Medulla oblongata (tissue), 1 donor: ENCODE measurements at regions not wholly inside any gene's neighbourhood (a gene's known extent, or its start where the extent isn't known, plus 50 kb on each side); places are given as distances from the start of the nearest gene placed in this dataset.

Experiments used
- DNase-seq: peaks from one replicate; pipeline ENCODE4 v3.0.0-alpha.2; 2015; ENCODE audit errors: extremely low spot score

GRCh38 chr15:98195796-98196195, 235.3 kb downstream of the ARRDC4 start:
- DNase-seq, result no peak

- no peak for DNase-seq
Observed at GRCh38 chr15:98196371-98196770, 235.9 kb downstream of the ARRDC4 start.

- DNase-seq, result no peak
Observed at GRCh38 chr15:98202256-98202655, 241.8 kb downstream of the ARRDC4 start.

DNA sequence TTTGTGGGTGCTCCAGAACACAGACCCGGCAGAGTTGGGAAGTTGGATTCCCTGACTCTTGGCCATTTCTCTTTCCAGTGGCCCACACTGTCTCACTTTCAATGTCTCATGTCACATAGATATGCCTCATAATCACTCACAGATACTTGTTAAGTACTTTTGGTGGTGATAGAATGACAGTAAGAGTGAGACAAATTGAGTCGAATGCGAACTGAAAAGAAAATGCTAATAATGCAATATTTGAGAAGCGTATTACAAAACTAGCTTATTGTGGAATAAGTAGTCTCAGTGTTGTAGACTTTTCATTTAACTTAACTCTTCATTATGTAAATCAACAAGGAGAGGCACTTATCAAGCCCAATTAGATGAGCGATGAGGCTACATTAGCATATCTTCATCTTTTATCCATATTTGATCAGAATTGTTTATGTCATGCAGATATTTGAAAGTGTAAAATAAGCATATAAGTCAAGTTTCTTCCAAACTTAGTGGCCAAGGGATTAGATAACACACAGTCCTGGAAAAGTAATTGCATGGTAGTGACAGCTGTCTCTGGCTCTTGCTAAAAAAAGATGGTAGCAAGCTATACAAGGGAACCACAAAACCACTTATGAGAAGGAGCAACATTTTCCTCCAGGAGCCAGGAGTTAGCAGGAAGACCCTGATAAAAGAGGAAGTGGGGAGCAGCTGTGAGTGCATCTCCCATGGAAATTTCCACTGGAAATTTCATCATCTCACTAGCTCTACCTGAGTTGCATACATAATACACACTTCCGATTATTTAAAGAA, 243.6 kb downstream of the ARRDC4 start:
- DNase-seq, result no peak

GRCh38 chr15:98207928-98208327, 247.4 kb downstream of the ARRDC4 start:
- DNase-seq, result no peak

DNA sequence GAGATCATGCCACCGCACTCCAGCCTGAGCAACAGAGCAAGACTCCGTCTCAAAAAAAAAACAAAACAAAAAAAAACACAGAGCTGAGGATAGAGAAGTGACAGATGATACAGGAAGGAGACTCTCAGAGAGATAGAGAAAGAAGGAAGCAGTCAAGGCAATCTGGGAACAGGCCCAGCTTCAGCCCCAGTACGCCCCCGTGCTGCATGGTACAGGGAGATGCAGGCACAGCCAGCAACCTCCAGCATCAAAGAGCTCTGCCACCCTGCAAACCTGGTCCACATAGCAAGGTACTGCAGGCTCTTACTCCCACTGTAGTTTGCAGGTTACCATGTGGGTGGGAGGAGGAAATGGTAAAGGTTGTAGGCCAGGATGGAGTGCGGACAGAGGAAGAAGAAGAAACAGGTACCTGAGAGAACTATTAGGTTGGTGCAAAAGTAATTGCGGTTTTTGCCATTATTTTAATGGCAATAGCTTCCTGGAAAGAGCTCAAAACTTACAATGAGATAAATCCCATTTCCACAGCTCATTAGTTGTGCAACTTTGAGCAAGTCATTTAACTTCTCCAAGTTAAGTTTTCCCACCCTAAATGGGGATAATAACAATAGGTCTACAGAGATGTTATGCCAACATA, 253.0 kb downstream of the ARRDC4 start:
- no peak for DNase-seq

- DNase-seq, result no peak
Observed at GRCh38 chr15:98216166-98216565, 255.7 kb downstream of the ARRDC4 start.

DNA sequence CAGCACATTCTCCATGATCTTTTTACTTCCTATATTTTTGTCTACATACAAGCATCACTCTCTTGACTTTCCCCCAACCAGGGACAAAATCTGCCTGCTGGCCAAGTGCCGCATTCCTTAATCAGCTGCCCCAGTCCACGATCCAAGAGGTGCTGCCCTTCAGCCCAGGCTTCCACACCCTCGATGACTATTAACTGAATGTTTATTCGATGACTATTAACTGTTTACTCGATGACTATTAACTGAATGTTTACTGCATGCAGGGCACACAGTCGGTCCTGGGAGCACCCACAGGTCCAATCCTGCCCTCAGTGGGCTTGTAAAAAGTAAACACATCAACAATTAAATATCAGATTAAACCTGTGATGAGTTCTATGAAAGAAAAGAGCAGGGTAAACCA, 256.9 kb downstream of the ARRDC4 start:
- DNase-seq, result no peak

DNA sequence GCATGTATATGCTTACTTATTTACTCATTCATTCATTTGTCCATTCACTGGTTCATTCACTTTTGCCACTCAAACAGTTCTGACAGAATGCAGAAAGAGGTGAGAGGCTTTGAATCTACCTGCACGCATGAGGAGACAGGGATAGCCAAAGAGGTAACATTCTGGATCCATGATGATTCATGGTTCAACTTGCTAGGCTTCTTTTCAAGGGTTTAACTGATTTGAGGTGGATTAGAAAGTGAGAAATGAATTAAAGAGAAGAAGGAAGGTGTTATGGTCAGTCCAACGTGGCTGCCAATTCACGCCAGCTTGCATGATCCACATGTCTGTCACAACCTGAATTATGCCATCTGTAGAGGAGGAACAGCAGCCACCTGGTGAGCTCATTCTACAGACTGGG, 260.6 kb downstream of the ARRDC4 start:
- no peak for DNase-seq

GRCh38 chr15:98221577-98221976, 261.1 kb downstream of the ARRDC4 start:
- no peak for DNase-seq

DNA sequence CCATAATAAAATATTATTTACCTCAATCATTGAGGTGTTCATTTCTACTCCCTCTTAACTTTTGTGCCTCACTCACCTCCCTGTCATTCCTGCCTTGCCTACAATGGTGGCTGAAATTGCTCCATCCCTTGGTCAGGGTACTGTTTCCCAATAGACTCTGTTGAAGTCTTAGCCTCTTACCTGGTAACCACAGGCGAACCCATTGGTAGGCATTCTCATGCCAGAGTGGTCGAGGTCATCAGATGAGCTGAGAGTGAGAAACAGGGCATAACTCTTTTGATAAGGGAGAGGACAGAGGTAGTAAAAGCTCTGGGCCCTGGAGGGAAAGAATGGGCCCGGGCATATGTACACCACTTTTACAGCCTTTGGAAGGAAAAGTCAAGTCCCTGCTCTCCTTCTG, 265.6 kb downstream of the ARRDC4 start:
- no peak for DNase-seq

GRCh38 chr15:98226578-98226977, 266.1 kb downstream of the ARRDC4 start:
- no peak for DNase-seq

DNA sequence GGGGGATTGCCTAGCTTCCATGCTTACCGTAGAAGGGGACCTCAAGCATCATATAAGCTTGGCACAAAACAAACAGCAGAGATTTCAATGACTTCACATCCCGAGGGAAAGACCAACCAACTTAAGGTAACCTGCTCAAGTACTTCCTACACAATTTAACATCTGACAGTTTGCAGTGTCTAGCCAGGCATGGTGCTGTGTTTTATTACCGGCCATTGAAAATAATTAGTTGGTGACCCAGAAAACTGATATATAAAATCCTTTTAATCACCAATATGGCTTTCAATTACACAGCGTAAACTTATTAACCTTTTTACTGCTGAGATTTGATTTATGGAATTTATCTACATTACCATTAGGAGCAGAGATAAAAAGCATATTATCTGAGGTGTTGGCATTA, 268.3 kb downstream of the ARRDC4 start:
- no peak for DNase-seq

DNA sequence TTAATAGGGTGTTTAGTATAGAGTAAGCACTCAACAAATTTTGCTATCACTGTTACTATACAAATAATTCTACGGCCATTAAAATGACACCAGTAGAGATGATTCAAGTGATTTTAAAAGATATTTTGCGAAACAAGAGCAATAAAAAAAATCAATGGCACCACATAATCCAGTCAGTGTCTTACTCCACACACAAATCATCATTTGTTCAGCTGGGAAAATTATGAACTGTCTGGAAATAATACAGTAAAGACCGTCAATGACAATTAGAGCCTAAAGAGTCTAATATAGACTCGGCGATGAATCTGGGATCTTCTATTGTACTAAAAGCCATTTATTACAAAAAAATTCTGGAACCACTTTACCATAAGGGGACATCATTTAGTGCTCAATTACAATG, 270.5 kb downstream of the ARRDC4 start:
- no peak for DNase-seq

- DNase-seq, result no peak
Observed at GRCh38 chr15:98231696-98232440, 271.4 kb downstream of the ARRDC4 start.

DNA sequence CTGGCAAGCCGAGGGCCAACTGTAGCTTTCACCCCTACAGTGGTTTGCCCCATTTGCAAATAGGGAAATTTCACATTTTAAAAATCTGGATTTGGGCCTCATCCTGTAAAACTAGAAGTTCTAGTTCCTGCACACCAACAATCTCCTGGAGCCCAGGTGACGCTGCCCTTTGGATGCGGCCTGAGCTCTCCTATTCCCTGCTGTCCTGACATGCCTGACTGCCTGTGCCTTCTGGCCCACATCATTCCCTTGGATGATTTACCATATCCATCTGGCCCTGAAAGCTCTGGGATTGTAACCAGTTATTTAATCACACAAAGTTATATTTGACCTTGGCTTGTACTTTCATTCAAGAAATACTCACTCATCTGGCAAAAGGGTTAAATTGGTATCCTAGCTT, 272.3 kb downstream of the ARRDC4 start:
- no peak for DNase-seq

DNA sequence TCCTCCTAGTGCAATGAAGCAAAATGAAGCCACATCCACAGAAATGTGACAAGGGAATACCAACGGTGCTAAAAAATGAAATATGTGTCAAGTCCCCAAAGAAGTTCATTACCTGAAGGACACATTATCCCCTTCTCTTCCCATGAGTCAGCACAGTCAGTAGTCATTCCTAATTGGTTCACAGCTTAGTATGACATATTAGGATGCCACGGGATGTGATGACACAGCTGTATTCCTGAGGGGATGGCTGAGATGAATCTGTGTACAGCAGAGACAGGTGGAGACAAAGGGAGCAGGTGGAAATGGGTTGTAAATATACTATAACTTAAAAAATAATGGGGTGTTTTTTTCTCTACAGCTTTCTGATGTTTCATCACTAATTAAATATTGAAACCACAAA, 273.4 kb downstream of the ARRDC4 start:
- no peak for DNase-seq

DNA sequence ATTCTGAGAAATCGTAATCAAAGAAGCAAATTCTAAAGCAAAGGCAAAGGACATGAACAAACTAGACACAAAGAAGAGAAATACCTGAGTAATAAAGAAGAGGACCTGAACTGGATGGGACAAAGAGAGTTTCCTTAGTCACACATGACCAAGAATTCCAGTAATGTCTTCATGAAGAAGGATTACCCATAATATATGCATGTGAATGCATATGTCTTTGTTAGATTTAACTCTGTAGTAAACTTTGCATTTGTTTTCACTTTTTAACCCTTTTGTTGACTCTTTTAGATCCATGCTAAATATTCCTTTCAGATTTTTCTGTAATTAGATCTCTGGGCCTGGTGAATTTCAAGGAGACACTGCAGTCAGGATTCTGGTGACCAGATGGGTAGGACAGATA, 279.8 kb downstream of the ARRDC4 start:
- no peak for DNase-seq

- DNase-seq, result no peak
Observed at GRCh38 chr15:98241032-98241554, 280.6 kb downstream of the ARRDC4 start.

DNA sequence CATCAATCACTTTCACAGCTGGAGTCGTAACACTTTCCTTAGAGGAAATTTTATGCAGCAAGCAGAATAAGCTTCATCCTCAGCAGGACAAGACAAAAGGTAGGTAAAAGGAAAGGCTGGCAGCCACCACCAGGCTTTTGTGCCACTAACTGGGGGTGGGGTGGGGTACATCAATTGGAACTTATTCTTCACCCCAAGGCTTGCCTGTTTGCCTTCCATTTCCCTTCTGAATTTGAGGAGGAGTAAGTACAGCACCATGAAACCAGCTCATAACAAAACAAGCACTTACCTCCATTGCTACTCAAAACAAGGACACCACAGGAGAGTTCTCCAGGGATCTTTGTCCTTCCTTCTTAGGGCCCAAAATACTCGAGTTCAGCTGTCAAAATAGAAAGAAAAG, 296.8 kb downstream of the ARRDC4 start:
- no peak for DNase-seq

DNA sequence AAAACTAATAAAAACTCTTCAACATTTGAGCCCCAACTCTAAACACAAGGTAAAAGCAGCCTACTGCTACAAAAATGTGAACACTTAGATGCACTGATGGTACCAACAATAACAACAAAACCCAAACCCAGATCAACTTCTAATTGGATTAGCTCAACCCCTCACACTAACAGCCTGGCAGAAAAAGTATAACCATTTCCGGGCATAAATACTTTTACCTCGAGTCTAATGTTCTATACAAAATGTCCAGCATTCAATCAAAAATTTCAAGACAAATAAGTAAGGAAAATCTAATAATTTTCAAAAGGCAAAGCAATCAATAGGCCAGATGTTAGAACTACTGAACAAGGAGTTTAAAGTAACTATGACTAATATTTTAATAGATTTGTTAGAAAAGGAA, 303.3 kb downstream of the ARRDC4 start:
- no peak for DNase-seq

GRCh38 chr15:98266295-98266694, 305.8 kb downstream of the ARRDC4 start:
- DNase-seq, result no peak

DNA sequence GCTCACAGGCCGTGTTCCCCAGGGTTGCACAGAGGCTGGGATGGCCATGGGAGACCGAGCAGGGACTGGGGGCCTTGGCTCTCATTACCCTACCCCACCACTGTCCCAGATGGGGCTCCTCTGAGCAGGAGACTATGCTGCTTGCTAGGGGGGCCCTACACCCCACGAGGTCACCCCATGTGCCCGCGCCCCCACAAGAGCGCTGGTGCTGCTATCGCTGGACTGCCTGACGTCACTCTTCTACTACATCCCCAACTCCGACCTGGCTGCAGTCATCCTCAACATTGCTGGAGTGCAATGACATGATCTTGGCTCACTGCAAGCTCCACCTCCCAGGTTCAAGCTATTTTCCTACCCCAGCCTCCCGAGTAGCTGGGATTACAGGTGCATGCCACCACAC, 307.7 kb downstream of the ARRDC4 start:
- DNase-seq, result no peak
